ENCODE measurements at regions not wholly inside any gene's neighbourhood (a gene's known extent, or its start where the extent isn't known, plus 50 kb on each side); places are given as distances from the start of the nearest gene placed in this dataset.

GRCh38 chrX:97845451-97845850 is 961.7 kb downstream of the RPA4 start:
- ChIA-PET POLR2A (no interaction called here), CTCF (no interaction called here)
- BruUV-seq (replicated peaks): no TSS peak

More at GRCh38 chrX:97845451-97845850, 961.7 kb downstream of the RPA4 start:
- TF ChIP-seq EZH2 (IDR thresholded peaks at IDR 0.05) (no peak), CBX3 (IDR thresholded peaks at IDR 0.05; ENCODE audit: low read depth) (no peak), FOSL1 (IDR thresholded peaks at IDR 0.05; ENCODE audit: low read depth) (no peak), ZNF274 (IDR thresholded peaks at IDR 0.05; ENCODE audit: low read depth, low read length) (no peak), SRF (IDR thresholded peaks at IDR 0.05; ENCODE audit: low read depth) (no peak), POLR2A (IDR thresholded peaks at IDR 0.05; ENCODE audit: borderline replicate concordance, extremely low read depth, insufficient read depth, insufficient read length) (no peak), ZBTB33 (IDR thresholded peaks at IDR 0.05; ENCODE audit: extremely low read depth, insufficient replicate concordance, low read length) (no peak), TCF7L2 (IDR thresholded peaks at IDR 0.05; ENCODE audit: borderline replicate concordance, extremely low read depth, insufficient read depth, insufficient read length) (no peak), JUND (IDR thresholded peaks at IDR 0.05) (no peak), ATF3 (IDR thresholded peaks at IDR 0.05) (no peak), EGR1 (IDR thresholded peaks at IDR 0.05; ENCODE audit: low read depth) (no peak), CEBPB (IDR thresholded peaks at IDR 0.05; ENCODE audit: low read depth) (no peak)
- TF ChIP-seq, protein P1, sequence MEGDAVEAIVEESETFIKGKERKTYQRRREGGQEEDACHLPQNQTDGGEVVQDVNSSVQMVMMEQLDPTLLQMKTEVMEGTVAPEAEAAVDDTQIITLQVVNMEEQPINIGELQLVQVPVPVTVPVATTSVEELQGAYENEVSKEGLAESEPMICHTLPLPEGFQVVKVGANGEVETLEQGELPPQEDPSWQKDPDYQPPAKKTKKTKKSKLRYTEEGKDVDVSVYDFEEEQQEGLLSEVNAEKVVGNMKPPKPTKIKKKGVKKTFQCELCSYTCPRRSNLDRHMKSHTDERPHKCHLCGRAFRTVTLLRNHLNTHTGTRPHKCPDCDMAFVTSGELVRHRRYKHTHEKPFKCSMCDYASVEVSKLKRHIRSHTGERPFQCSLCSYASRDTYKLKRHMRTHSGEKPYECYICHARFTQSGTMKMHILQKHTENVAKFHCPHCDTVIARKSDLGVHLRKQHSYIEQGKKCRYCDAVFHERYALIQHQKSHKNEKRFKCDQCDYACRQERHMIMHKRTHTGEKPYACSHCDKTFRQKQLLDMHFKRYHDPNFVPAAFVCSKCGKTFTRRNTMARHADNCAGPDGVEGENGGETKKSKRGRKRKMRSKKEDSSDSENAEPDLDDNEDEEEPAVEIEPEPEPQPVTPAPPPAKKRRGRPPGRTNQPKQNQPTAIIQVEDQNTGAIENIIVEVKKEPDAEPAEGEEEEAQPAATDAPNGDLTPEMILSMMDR (IDR thresholded peaks at IDR 0.05 in 2 of 3, conservative IDR thresholded peaks at IDR 0.05 in 1 of 3; ENCODE audit: borderline replicate concordance in 1 of 3, insufficient read depth in 1 of 3, low read depth in 2 of 3, low read length in 2 of 3): no peak
- TF ChIP-seq, protein P2, sequence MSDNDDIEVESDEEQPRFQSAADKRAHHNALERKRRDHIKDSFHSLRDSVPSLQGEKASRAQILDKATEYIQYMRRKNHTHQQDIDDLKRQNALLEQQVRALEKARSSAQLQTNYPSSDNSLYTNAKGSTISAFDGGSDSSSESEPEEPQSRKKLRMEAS (IDR thresholded peaks at IDR 0.05): no peak
- Histone ChIP-seq H3K4me1 (ENCODE audit: control insufficient read depth in 1 of 2, insufficient read depth in 2 of 2, low read length in 2 of 2) (no peaks in the 10 kb centered on the region), H3K9me2 (ENCODE audit: insufficient read depth) (no peaks in the 10 kb centered on the region), H3K4me2 (ENCODE audit: low read length) (no peak overlapping the region), H3K4me3 (replicated peaks in 1 of 2; ENCODE audit: low read depth in 1 of 2, low read length in 2 of 2) (no peak overlapping the region), H4K20me1 (ENCODE audit: insufficient read depth) (no peaks in the 10 kb centered on the region), H3K27ac (ENCODE audit: low read depth, low read length) (no peak overlapping the region), H3K79me2 (ENCODE audit: insufficient read depth, low read length) (no peaks in the 10 kb centered on the region), H3K9ac (ENCODE audit: low read length) (no peak overlapping the region), H3K36me3 (ENCODE audit: control insufficient read depth in 1 of 2, insufficient read depth in 2 of 2, low read length in 2 of 2) (no peaks in the 10 kb centered on the region), H2AFZ (ENCODE audit: low read depth, low read length, poor library complexity, severe bottlenecking) (no peak overlapping the region), H3K27me3 (ENCODE audit: insufficient read depth, low read length) (no peaks in the 10 kb centered on the region), H3K9me3 (ENCODE audit: control insufficient read depth in 1 of 2, insufficient read depth in 1 of 2, low read depth in 1 of 2, low read length in 2 of 2) (no peaks in the 10 kb centered on the region)
- RAD21 ChIA-PET (ENCODE audit: low non-redundant PET in 1 of 2, low total read pairs in 2 of 2, uncharacterized antibody in 2 of 2, unreplicated experiment in 2 of 2): no interaction called here
- ATAC-seq: no peak
- DNase-seq (ENCODE audit: low read depth, low spot score): no peak
- intact Hi-C loops (cut with micrococcal nuclease): no loop called here

Data from HCT116 (cell line).